Hepatocyte (in vitro differentiated cells): ENCODE measurements at regions not wholly inside any gene's neighbourhood (a gene's known extent, or its start where the extent isn't known, plus 50 kb on each side); places are given as distances from the start of the nearest gene placed in this dataset.
"Not testable (repeated sequence)": the region's sequence is repeated elsewhere in the genome, so short reads cannot be mapped to it uniquely, and the experiment has no call there.

Source experiments
- DNase-seq: peaks from one replicate; pipeline ENCODE4 v3.0.0-alpha.2; 2016; ENCODE audit warnings: low spot score
- H2AFZ ChIP-seq: fragments of 200-600 bp; sonication (generic); 2 replicates; pipeline ENCODE4 v1.6.0; 2016; ENCODE audit warnings: antibody characterized with exemption, mild to moderate bottlenecking
- H3K27ac ChIP-seq: fragments of 200-600 bp; sonication (generic); 2 replicates; pipeline ENCODE4 v1.5.1; 2016; ENCODE audit warnings: mild to moderate bottlenecking
- H3K27me3 ChIP-seq: fragments of 200-600 bp; sonication (generic); 2 replicates; pipeline ENCODE4 v1.6.1; 2016
- H3K36me3 ChIP-seq: fragments of 200-600 bp; sonication (generic); replicated peaks from 2 replicates; pipeline ENCODE4 v1.5.1; 2016; ENCODE audit warnings: low read depth; ENCODE audit not compliant: insufficient read depth
- H3K4me1 ChIP-seq: fragments of 200-600 bp; sonication (generic); 2 replicates; pipeline ENCODE4 v1.5.1; 2016; ENCODE audit warnings: mild to moderate bottlenecking, moderate library complexity; ENCODE audit not compliant: insufficient read depth
- H3K4me2 ChIP-seq: fragments of 200-600 bp; sonication (generic); 2 replicates; pipeline ENCODE4 v1.6.0; 2016
- H3K4me3 ChIP-seq: fragments of 200-600 bp; sonication (generic); 2 replicates; pipeline ENCODE4 v1.5.1; 2016; ENCODE audit warnings: mild to moderate bottlenecking
- H3K79me2 ChIP-seq: fragments of 200-600 bp; sonication (generic); 2 replicates; pipeline ENCODE4 v1.6.0; 2017; ENCODE audit warnings: mild to moderate bottlenecking
- H3K9me2 ChIP-seq: fragments of 200-600 bp; sonication (generic); replicated peaks from 2 replicates; pipeline ENCODE4 v1.6.0; 2017; ENCODE audit warnings: mild to moderate bottlenecking; ENCODE audit not compliant: insufficient read depth
- H3K9me3 ChIP-seq: fragments of 200-600 bp; sonication (generic); 2 replicates; pipeline ENCODE4 v1.5.1; 2016; ENCODE audit warnings: low read depth, mild to moderate bottlenecking
- H4K20me1 ChIP-seq: fragments of 200-600 bp; sonication (generic); 2 replicates; pipeline ENCODE4 v1.6.0; 2016; ENCODE audit warnings: mild to moderate bottlenecking; ENCODE audit not compliant: insufficient read depth, poor library complexity, severe bottlenecking
- EZH2 ChIP-seq: fragments of 200-600 bp; sonication (generic); IDR thresholded peaks from 2 replicates; pipeline ENCODE4 v1.6.1; 2016; ENCODE audit warnings: antibody characterized with exemption, mild to moderate bottlenecking, borderline replicate concordance
- EZH2phosphoT487 ChIP-seq: fragments of 200-600 bp; sonication (generic); IDR thresholded peaks from one replicate; pipeline ENCODE4 v1.6.1; 2018; ENCODE audit warnings: antibody characterized with exemption, mild to moderate bottlenecking, low read depth, moderate library complexity; ENCODE audit not compliant: unreplicated experiment, severe bottlenecking
- WGBS: methylation state at CpG from one replicate; pipeline ENCODE4 v1.1.6; 2016; ENCODE audit warnings: low lambda C conversion rate; ENCODE audit errors: missing lambda C conversion rate; 5-methylcytosine and 5-hydroxymethylcytosine counted together
- TF ChIP-seq, protein P1 (sequence below): fragments of 200-600 bp; sonication (generic); IDR thresholded peaks from 2 replicates; pipeline ENCODE4 v1.5.1; 2016; ENCODE audit warnings: antibody characterized with exemption, mild to moderate bottlenecking; ENCODE audit not compliant: poor library complexity

- no peaks in the 10 kb centered on the region for H3K36me3 ChIP-seq
- H3K27ac ChIP-seq: no peak overlapping the region
- no peaks in the 10 kb centered on the region for H3K4me1 ChIP-seq
- no peaks in the 10 kb centered on the region for H3K9me3 ChIP-seq
- peak; percentile 16 for DNase-seq
- no peak overlapping the region for H3K4me3 ChIP-seq
- no peaks in the 10 kb centered on the region for H3K79me2 ChIP-seq
- 67% methylated on average over 11 of the region's 11 CpGs for WGBS
- H3K4me2 ChIP-seq: peak overlapping the region; percentile 44
- no peaks in the 10 kb centered on the region for H3K27me3 ChIP-seq
- no peak for TF ChIP-seq EZH2phosphoT487
- TF ChIP-seq EZH2: no peak
- TF ChIP-seq, protein P1, sequence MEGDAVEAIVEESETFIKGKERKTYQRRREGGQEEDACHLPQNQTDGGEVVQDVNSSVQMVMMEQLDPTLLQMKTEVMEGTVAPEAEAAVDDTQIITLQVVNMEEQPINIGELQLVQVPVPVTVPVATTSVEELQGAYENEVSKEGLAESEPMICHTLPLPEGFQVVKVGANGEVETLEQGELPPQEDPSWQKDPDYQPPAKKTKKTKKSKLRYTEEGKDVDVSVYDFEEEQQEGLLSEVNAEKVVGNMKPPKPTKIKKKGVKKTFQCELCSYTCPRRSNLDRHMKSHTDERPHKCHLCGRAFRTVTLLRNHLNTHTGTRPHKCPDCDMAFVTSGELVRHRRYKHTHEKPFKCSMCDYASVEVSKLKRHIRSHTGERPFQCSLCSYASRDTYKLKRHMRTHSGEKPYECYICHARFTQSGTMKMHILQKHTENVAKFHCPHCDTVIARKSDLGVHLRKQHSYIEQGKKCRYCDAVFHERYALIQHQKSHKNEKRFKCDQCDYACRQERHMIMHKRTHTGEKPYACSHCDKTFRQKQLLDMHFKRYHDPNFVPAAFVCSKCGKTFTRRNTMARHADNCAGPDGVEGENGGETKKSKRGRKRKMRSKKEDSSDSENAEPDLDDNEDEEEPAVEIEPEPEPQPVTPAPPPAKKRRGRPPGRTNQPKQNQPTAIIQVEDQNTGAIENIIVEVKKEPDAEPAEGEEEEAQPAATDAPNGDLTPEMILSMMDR: no peak
- no peaks in the 10 kb centered on the region for H4K20me1 ChIP-seq
- H2AFZ ChIP-seq: no peak overlapping the region
- no peaks in the 10 kb centered on the region for H3K9me2 ChIP-seq
Observed at GRCh38 chr7:12839508-12840153, 152.2 kb downstream of the ARL4A start.

DNA sequence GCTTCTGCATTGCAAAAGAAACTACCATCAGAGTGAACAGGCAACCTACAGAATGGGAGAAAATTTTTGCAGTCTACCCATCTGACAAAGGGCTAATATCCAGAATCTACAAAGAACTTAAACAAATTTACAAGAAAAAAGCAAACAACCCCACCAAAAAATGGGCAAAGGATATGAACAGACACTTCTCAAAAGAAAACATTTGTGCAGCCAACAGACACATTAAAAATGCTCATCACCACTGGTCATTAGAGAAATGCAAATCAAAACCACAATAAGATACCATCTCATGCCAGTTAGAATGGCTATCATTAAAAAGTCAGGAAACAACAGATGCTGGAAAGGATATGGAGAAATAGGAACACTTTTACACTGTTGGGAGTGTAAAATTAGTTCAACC, 157.3 kb downstream of the ARL4A start:
- H3K4me2 ChIP-seq, H3K4me1 ChIP-seq, DNase-seq, H3K9me3 ChIP-seq, H3K79me2 ChIP-seq, H3K27me3 ChIP-seq, H3K27ac ChIP-seq, H3K4me3 ChIP-seq, H2AFZ ChIP-seq, H3K36me3 ChIP-seq, H3K9me2 ChIP-seq, H4K20me1 ChIP-seq: not testable (repeated sequence)

GRCh38 chr7:12847001-12847400, 159.6 kb downstream of the ARL4A start:
- Histone ChIP-seq H3K36me3 (no peaks in the 10 kb centered on the region), H3K27ac (no peak overlapping the region), H3K4me1 (no peaks in the 10 kb centered on the region), H4K20me1 (no peaks in the 10 kb centered on the region), H2AFZ (no peak overlapping the region), H3K27me3 (no peaks in the 10 kb centered on the region), H3K79me2 (no peaks in the 10 kb centered on the region), H3K9me3 (no peaks in the 10 kb centered on the region), H3K9me2 (no peaks in the 10 kb centered on the region), H3K4me2 (no peak overlapping the region), H3K4me3 (no peak overlapping the region)
- 88% methylated on average over 1 of the region's 1 CpG for WGBS
- DNase-seq: no peak
- TF ChIP-seq, protein P1: no peak
- TF ChIP-seq EZH2: no peak

- H3K36me3 ChIP-seq: no peaks in the 10 kb centered on the region
- no peak overlapping the region for H3K4me2 ChIP-seq
- no peak overlapping the region for H2AFZ ChIP-seq
- no peaks in the 10 kb centered on the region for H3K9me3 ChIP-seq
- H3K4me3 ChIP-seq: no peak overlapping the region
- no peaks in the 10 kb centered on the region for H3K9me2 ChIP-seq
- no peaks in the 10 kb centered on the region for H3K79me2 ChIP-seq
- no peak for DNase-seq
- TF ChIP-seq EZH2 (no peak), EZH2phosphoT487 (no peak)
- TF ChIP-seq, protein P1: no peak
- H3K27ac ChIP-seq: no peak overlapping the region
- WGBS: 63% methylated on average over 3 of the region's 3 CpGs
- no peaks in the 10 kb centered on the region for H3K4me1 ChIP-seq
- no peaks in the 10 kb centered on the region for H4K20me1 ChIP-seq
- H3K27me3 ChIP-seq: no peaks in the 10 kb centered on the region
Observed at GRCh38 chr7:12851142-12851541, 163.7 kb downstream of the ARL4A start.
